ENCODE measurements at regions not wholly inside any gene's neighbourhood (a gene's known extent, or its start where the extent isn't known, plus 50 kb on each side); places are given as distances from the start of the nearest gene placed in this dataset.
"Not testable (repeated sequence)": the region's sequence is repeated elsewhere in the genome, so short reads cannot be mapped to it uniquely, and the experiment has no call there.

GRCh38 chr19:31882709-31883108, 462.7 kb upstream of the ZNF507 start:
- no peak for ATAC-seq
- intact Hi-C loops (cut with DNase I): no loop called here
- no peaks in the 10 kb centered on the region for H3K36me3 ChIP-seq
- no peaks in the 10 kb centered on the region for H3K4me1 ChIP-seq
- H3K27me3 ChIP-seq: no peaks in the 10 kb centered on the region
- H3K9me3 ChIP-seq: no peaks in the 10 kb centered on the region
- no peak for DNase-seq
- no peak overlapping the region for H3K27ac ChIP-seq
- H3K4me3 ChIP-seq: no peak overlapping the region
- TF ChIP-seq CTCF (IDR thresholded peaks at IDR 0.05): no peak

DNA sequence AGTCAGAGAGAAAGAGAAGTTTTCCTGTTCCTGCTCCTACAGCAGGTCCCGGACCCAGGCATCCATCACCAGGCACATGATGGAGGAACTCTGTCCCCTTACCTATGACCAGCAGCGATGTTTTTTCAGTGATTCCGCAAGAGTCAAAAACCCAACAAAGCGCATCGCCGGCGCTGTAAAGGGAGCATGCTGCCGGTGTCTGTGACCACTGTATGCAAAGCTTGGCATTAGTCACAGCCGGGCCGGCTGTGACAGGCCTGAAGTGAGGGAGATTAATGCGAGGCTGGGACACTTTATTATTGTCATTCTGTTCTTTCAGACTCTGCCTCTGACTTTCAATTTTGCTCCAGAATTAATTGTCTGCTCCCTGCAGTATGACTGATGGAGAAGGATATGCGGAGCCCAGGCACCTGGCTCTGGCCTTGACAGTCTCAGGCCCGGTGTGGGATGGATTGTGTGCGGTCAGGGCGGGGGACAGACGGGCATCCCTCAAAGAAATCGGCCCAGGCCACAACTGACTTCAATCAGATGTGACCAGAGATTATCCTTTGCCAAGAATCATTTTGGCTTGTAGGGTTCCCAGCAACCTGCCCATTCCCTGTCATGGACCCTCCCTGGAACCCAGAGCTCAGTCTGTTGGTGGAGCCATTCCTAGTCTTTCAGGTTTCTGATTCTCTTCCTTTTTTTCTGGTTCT, 462.0 kb upstream of the ZNF507 start:
- ATAC-seq (no peak), DNase-seq (no peak)
- H3K4me1 ChIP-seq: no peaks in the 10 kb centered on the region
- H3K27ac ChIP-seq: no peak overlapping the region
- no peaks in the 10 kb centered on the region for H3K27me3 ChIP-seq
- TF ChIP-seq CTCF (IDR thresholded peaks at IDR 0.05): no peak
- no peak overlapping the region for H3K4me3 ChIP-seq
- intact Hi-C loops (cut with DNase I): no loop called here
- no peaks in the 10 kb centered on the region for H3K36me3 ChIP-seq
- H3K9me3 ChIP-seq: no peaks in the 10 kb centered on the region

DNA sequence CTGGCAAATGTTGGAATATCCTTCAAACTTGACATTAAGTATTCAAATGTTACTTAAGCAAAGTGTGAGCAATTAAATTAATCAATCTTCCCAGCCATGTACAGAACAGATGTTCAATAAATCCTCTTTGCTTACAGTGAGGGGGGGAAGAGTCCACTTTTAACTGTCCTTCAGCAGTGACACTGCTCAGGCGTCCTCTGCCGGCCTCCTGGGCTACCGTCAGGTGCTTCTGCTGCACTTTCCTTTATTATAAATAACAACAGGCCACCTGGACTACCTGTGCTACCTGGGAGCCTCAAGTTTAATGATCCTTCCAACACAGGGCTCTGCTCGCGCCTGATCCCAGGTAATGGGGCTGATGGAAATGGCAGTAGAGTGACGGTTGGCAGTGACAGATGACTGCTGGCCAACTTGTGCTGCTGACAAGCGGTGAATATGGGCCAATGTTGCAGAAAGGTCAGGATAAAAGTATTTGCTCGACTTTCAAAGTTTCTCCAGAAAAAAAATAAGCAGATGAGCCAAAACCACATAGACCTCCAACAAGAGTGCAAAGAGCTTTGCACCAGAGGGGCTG, 460.0 kb upstream of the ZNF507 start:
- DNase-seq (no peak), ATAC-seq (no peak)
- Histone ChIP-seq H3K27ac (no peak overlapping the region), H3K27me3 (no peaks in the 10 kb centered on the region), H3K4me1 (no peaks in the 10 kb centered on the region), H3K4me3 (no peak overlapping the region), H3K9me3 (no peaks in the 10 kb centered on the region), H3K36me3 (no peaks in the 10 kb centered on the region)
- no peak for TF ChIP-seq CTCF (IDR thresholded peaks at IDR 0.05)
- intact Hi-C loops (cut with DNase I): no loop called here

DNA sequence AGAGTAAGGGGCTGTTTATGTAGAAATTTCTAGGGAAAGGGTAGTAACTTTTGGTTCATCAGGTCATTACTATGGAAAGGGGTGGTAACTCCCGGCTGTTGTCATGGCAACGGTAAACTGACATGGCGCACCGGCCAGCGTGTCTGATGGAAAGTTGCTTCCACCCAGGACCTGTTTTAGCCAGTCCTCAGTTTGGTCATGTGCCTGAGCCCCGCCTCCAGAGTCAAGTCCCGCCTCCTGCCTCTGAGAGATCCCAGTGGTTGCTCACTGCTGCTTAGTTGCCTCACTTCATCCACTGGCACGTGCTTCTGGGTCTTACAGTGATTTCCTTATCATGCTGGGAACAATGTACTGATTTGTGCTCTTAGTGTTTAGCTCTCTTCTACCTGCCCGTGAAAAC, 455.2 kb upstream of the ZNF507 start:
- intact Hi-C loops (cut with DNase I): no loop called here
- no peak for ATAC-seq
- DNase-seq: no peak

DNA sequence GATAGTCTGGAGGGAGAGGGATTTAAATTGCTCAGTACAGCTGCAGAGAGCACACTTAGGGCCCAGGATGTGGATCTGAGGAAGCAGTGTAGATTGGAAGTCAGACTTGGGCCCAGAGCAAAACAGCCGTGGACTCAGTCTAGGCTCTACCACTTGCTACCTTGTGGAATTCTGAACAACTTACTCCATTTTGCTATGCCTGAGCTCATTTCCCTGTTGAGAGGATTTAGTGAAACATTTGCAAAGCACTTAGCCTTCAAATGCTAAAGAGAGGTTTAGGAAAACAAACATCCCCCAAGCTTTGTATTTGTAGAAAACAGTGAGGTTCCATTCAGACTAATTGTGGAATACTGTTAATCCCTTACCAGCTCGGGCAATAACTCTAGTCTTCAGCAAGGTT, 453.4 kb upstream of the ZNF507 start:
- Histone ChIP-seq H3K36me3 (no peaks in the 10 kb centered on the region), H3K27ac (no peak overlapping the region), H3K9me3 (peaks cover 0 to 8% of the 10 kb centered on the region in 2 donors), H3K27me3 (no peaks in the 10 kb centered on the region), H3K4me1 (no peaks in the 10 kb centered on the region), H3K4me3 (no peak overlapping the region)
- no peak for TF ChIP-seq CTCF (IDR thresholded peaks at IDR 0.05)
- ATAC-seq (no peak), DNase-seq (no peak)
- intact Hi-C loops (cut with DNase I): no loop called here

More for the DNA sequence above, 455.2 kb upstream of the ZNF507 start:
- Histone ChIP-seq H3K27ac (no peak overlapping the region), H3K27me3 (no peaks in the 10 kb centered on the region), H3K4me1 (no peaks in the 10 kb centered on the region), H3K9me3 (peaks cover 0 to 8% of the 10 kb centered on the region in 2 donors), H3K4me3 (no peak overlapping the region), H3K36me3 (no peaks in the 10 kb centered on the region)
- TF ChIP-seq CTCF (IDR thresholded peaks at IDR 0.05): no peak

DNA sequence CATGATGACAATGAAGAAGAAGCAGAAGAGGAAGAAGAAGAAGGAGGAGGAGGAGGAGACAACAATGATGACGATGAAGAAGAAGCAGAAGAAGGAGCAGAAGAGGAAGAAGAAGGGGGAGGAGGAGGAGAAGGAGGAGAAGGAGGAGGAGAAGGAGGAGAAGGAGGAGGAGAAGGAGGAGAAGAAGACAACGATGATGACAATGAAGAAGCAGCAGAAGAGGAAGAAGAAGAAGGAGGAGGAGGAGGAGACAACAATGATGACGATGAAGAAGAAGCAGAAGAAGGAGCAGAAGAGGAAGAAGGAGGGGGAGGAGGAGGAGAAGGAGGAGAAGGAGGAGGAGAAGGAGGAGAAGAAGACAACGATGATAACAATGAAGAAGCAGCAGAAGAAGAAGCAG, 451.9 kb upstream of the ZNF507 start:
- DNase-seq; ATAC-seq; H3K9me3 ChIP-seq; H3K4me3 ChIP-seq; intact Hi-C loops (cut with DNase I); H3K36me3 ChIP-seq; H3K4me1 ChIP-seq; H3K27ac ChIP-seq; H3K27me3 ChIP-seq: not testable (repeated sequence)
